Activated CD4-positive, CD25-positive, alpha-beta regulatory T cell treated with anti-CD3 and anti-CD28 coated beads, Interleukin-2, amount 50 U/mL, for 72 hours (primary cell): ENCODE measurements at regions not wholly inside any gene's neighbourhood (a gene's known extent, or its start where the extent isn't known, plus 50 kb on each side); places are given as distances from the start of the nearest gene placed in this dataset.

ENCODE experiments used
- DNase-seq: peaks from one replicate; pipeline ENCODE4 v3.0.0; 2021

GRCh38 chr14:34122081-34122480 lies 171.2 kb upstream of the EGLN3 start:
- DNase-seq, result no peak

- no peak for DNase-seq
Measured at GRCh38 chr14:34120185-34120977, 169.5 kb upstream of the EGLN3 start.

GRCh38 chr14:34119107-34119858 lies 168.4 kb upstream of the EGLN3 start:
- no peak for DNase-seq

GRCh38 chr14:34113991-34114390 lies 163.1 kb upstream of the EGLN3 start:
- DNase-seq, result no peak

- DNase-seq, result no peak
Measured at GRCh38 chr14:34113005-34113511, 162.2 kb upstream of the EGLN3 start.

GRCh38 chr14:34111953-34112352 lies 161.1 kb upstream of the EGLN3 start:
- no peak for DNase-seq

GRCh38 chr14:34111505-34111904 lies 160.6 kb upstream of the EGLN3 start:
- no peak for DNase-seq

GRCh38 chr14:34110531-34110930 lies 159.7 kb upstream of the EGLN3 start:
- no peak for DNase-seq

- no peak for DNase-seq
Measured at GRCh38 chr14:34107441-34107840, 156.6 kb upstream of the EGLN3 start.

GRCh38 chr14:34106310-34106709 lies 155.4 kb upstream of the EGLN3 start:
- DNase-seq, result no peak

GRCh38 chr14:34104489-34105397 lies 153.9 kb upstream of the EGLN3 start:
- no peak for DNase-seq

- no peak for DNase-seq
Measured at GRCh38 chr14:34103176-34103575, 152.3 kb upstream of the EGLN3 start.

GRCh38 chr14:34099635-34100034 lies 148.8 kb upstream of the EGLN3 start:
- no peak for DNase-seq

GRCh38 chr14:34098985-34099349 lies 148.1 kb upstream of the EGLN3 start:
- no peak for DNase-seq

- DNase-seq, result no peak
Measured at GRCh38 chr14:34098045-34098984, 147.4 kb upstream of the EGLN3 start.

- DNase-seq, result no peak
Measured at GRCh38 chr14:34097644-34098043, 146.8 kb upstream of the EGLN3 start.

- DNase-seq, result no peak
Measured at GRCh38 chr14:34094384-34094783, 143.5 kb upstream of the EGLN3 start.

GRCh38 chr14:34093883-34094282 lies 143.0 kb upstream of the EGLN3 start:
- DNase-seq, result no peak

GRCh38 chr14:34090451-34090850 lies 139.6 kb upstream of the EGLN3 start:
- no peak for DNase-seq

- DNase-seq, result no peak
Measured at GRCh38 chr14:34088914-34089313, 138.0 kb upstream of the EGLN3 start.

GRCh38 chr14:34087571-34087970 lies 136.7 kb upstream of the EGLN3 start:
- DNase-seq, result no peak

- DNase-seq, result no peak
Measured at GRCh38 chr14:34086223-34086757, 135.4 kb upstream of the EGLN3 start.
